Mesendoderm (in vitro differentiated cells): ENCODE measurements at regions not wholly inside any gene's neighbourhood (a gene's known extent, or its start where the extent isn't known, plus 50 kb on each side); places are given as distances from the start of the nearest gene placed in this dataset.

Experiments used
- DNase-seq: peaks from one replicate; pipeline ENCODE4 v3.0.0; 2013
- H2AK5ac ChIP-seq: 2 replicates; pipeline ENCODE4 v1.6.1; 2013; ENCODE audit warnings: low read length, inconsistent platforms
- H2BK120ac ChIP-seq: 2 replicates; pipeline ENCODE4 v1.6.1; 2013; ENCODE audit warnings: low read depth, mild to moderate bottlenecking, low read length, moderate library complexity, mixed read lengths
- H2BK15ac ChIP-seq: replicated peaks from 2 replicates; pipeline ENCODE4 v1.6.1; 2013; ENCODE audit warnings: low read depth, mild to moderate bottlenecking, moderate library complexity
- H2BK5ac ChIP-seq: 2 replicates; pipeline ENCODE4 v1.6.1; 2013; ENCODE audit warnings: low read length, inconsistent platforms
- H3K18ac ChIP-seq: 2 replicates; pipeline ENCODE4 v1.6.1; 2013; ENCODE audit warnings: mild to moderate bottlenecking, low read length, mixed read lengths
- H3K23ac ChIP-seq: one replicate; pipeline ENCODE4 v1.6.1; 2013; ENCODE audit warnings: low read length
- H3K27ac ChIP-seq: 2 replicates; pipeline ENCODE4 v1.5.1; 2013; ENCODE audit warnings: low read depth, mild to moderate bottlenecking, inconsistent platforms, low read length, moderate library complexity
- H3K27me3 ChIP-seq: 2 replicates; pipeline ENCODE4 v1.6.1; 2013; ENCODE audit warnings: low read length, control low read depth, mild to moderate bottlenecking, inconsistent platforms; ENCODE audit not compliant: insufficient read depth, poor library complexity
- H3K36me3 ChIP-seq: 2 replicates; pipeline ENCODE4 v1.6.1; 2013; ENCODE audit warnings: low read length, inconsistent platforms; ENCODE audit not compliant: control insufficient read depth, insufficient read depth
- H3K4ac ChIP-seq: one replicate; pipeline ENCODE4 v1.6.1; 2013; ENCODE audit warnings: low read depth, mild to moderate bottlenecking, low read length, moderate library complexity
- H3K4me1 ChIP-seq: 2 replicates; pipeline ENCODE4 v1.6.1; 2013; ENCODE audit warnings: low read depth, low read length, inconsistent platforms; ENCODE audit not compliant: control insufficient read depth
- H3K4me2 ChIP-seq: 2 replicates; pipeline ENCODE4 v1.6.1; 2013; ENCODE audit warnings: low read length
- H3K4me3 ChIP-seq: 2 replicates; pipeline ENCODE4 v1.5.1; 2013; ENCODE audit warnings: mild to moderate bottlenecking, low read length
- H3K56ac ChIP-seq: one replicate; pipeline ENCODE4 v1.6.1; 2013; ENCODE audit warnings: low read length
- H3K79me1 ChIP-seq: 2 replicates; pipeline ENCODE4 v1.6.1; 2013; ENCODE audit warnings: low read length, inconsistent platforms
- H3K79me2 ChIP-seq: 2 replicates; pipeline ENCODE4 v1.6.1; 2013; ENCODE audit warnings: mild to moderate bottlenecking, low read length; ENCODE audit not compliant: control insufficient read depth, insufficient read depth
- H3K9ac ChIP-seq: 2 replicates; pipeline ENCODE4 v1.6.1; 2013; ENCODE audit warnings: low read length, inconsistent platforms
- H4K5ac ChIP-seq: one replicate; pipeline ENCODE4 v1.6.1; 2013; ENCODE audit warnings: low read length
- H4K8ac ChIP-seq: one replicate; pipeline ENCODE4 v1.6.1; 2013; ENCODE audit warnings: low read depth, mild to moderate bottlenecking, control low read depth, low read length, moderate library complexity
- WGBS: extraction: QIAGEN DNeasy Blood & Tissue Kit; methylation state at CpG from one replicate; pipeline ENCODE4 v1.1.7; 2013; ENCODE audit warnings: low lambda C conversion rate, missing lambda C conversion rate; ENCODE audit not compliant: insufficient coverage; ENCODE audit errors: extremely low coverage; 5-methylcytosine and 5-hydroxymethylcytosine counted together

GRCh38 chr9:777978-778377 is 63.5 kb upstream of the DMRT1 start:
- no peaks in the 10 kb centered on the region for H3K79me2 ChIP-seq
- no peak overlapping the region for H3K23ac ChIP-seq
- DNase-seq: no peak
- H4K8ac ChIP-seq: no peak overlapping the region
- H3K56ac ChIP-seq: no peak overlapping the region
- no peak overlapping the region for H3K4ac ChIP-seq
- H3K4me2 ChIP-seq: no peak overlapping the region
- H4K5ac ChIP-seq: no peak overlapping the region
- no peaks in the 10 kb centered on the region for H3K79me1 ChIP-seq
- no peak overlapping the region for H3K9ac ChIP-seq
- no peak overlapping the region for H3K18ac ChIP-seq
- no peak overlapping the region for H2BK5ac ChIP-seq
- H3K4me3 ChIP-seq: no peak overlapping the region
- H2AK5ac ChIP-seq: no peak overlapping the region
- H3K36me3 ChIP-seq: no peaks in the 10 kb centered on the region
- H2BK120ac ChIP-seq: no peak overlapping the region
- H3K27ac ChIP-seq: no peak overlapping the region
- no peak overlapping the region for H2BK15ac ChIP-seq
- no peaks in the 10 kb centered on the region for H3K27me3 ChIP-seq
- no peaks in the 10 kb centered on the region for H3K4me1 ChIP-seq

- Histone ChIP-seq H3K4ac (no peak overlapping the region), H3K18ac (no peak overlapping the region), H3K23ac (no peak overlapping the region), H3K79me2 (no peaks in the 10 kb centered on the region), H2BK15ac (no peak overlapping the region), H4K8ac (no peak overlapping the region), H4K5ac (no peak overlapping the region), H3K4me2 (no peak overlapping the region), H3K4me3 (no peak overlapping the region), H2BK5ac (no peak overlapping the region), H2AK5ac (no peak overlapping the region), H3K27ac (no peak overlapping the region), H3K56ac (peak overlapping the region; percentile 46), H2BK120ac (no peak overlapping the region), H3K27me3 (no peaks in the 10 kb centered on the region), H3K79me1 (no peaks in the 10 kb centered on the region), H3K36me3 (no peaks in the 10 kb centered on the region), H3K4me1 (no peaks in the 10 kb centered on the region), H3K9ac (no peak overlapping the region)
- no CpG with 5 or more reads among the region's 1 CpG for WGBS
- DNase-seq: peak; percentile 66
Measured at GRCh38 chr9:784202-784601, 57.3 kb upstream of the DMRT1 start.

- no peak overlapping the region for H3K27ac ChIP-seq
- H3K27me3 ChIP-seq: no peaks in the 10 kb centered on the region
- H4K5ac ChIP-seq: no peak overlapping the region
- H3K79me2 ChIP-seq: no peaks in the 10 kb centered on the region
- no peak overlapping the region for H3K56ac ChIP-seq
- H3K79me1 ChIP-seq: no peaks in the 10 kb centered on the region
- no peak overlapping the region for H2AK5ac ChIP-seq
- H3K36me3 ChIP-seq: no peaks in the 10 kb centered on the region
- no peak overlapping the region for H2BK120ac ChIP-seq
- no peak overlapping the region for H3K23ac ChIP-seq
- no peak overlapping the region for H2BK15ac ChIP-seq
- no peak overlapping the region for H3K4me2 ChIP-seq
- no CpG with 5 or more reads among the region's 2 CpGs for WGBS
- H3K4ac ChIP-seq: no peak overlapping the region
- no peak overlapping the region for H4K8ac ChIP-seq
- H3K18ac ChIP-seq: no peak overlapping the region
- H3K4me1 ChIP-seq: no peaks in the 10 kb centered on the region
- no peak overlapping the region for H2BK5ac ChIP-seq
- DNase-seq: no peak
- H3K4me3 ChIP-seq: no peak overlapping the region
- no peak overlapping the region for H3K9ac ChIP-seq
Measured at GRCh38 chr9:784916-785315, 56.6 kb upstream of the DMRT1 start.

GRCh38 chr9:785997-786396 is 55.5 kb upstream of the DMRT1 start:
- no peak overlapping the region for H3K4me2 ChIP-seq
- DNase-seq: no peak
- H3K56ac ChIP-seq: no peak overlapping the region
- no peak overlapping the region for H3K18ac ChIP-seq
- H3K27ac ChIP-seq: no peak overlapping the region
- no peak overlapping the region for H3K4me3 ChIP-seq
- no peak overlapping the region for H3K9ac ChIP-seq
- H2BK5ac ChIP-seq: no peak overlapping the region
- no peaks in the 10 kb centered on the region for H3K4me1 ChIP-seq
- no peaks in the 10 kb centered on the region for H3K27me3 ChIP-seq
- no CpG with 5 or more reads among the region's 5 CpGs for WGBS
- no peak overlapping the region for H3K23ac ChIP-seq
- no peak overlapping the region for H2BK15ac ChIP-seq
- H2BK120ac ChIP-seq: no peak overlapping the region
- H3K79me2 ChIP-seq: no peaks in the 10 kb centered on the region
- H4K5ac ChIP-seq: no peak overlapping the region
- no peak overlapping the region for H2AK5ac ChIP-seq
- no peaks in the 10 kb centered on the region for H3K79me1 ChIP-seq
- H4K8ac ChIP-seq: no peak overlapping the region
- no peak overlapping the region for H3K4ac ChIP-seq
- no peaks in the 10 kb centered on the region for H3K36me3 ChIP-seq

- Histone ChIP-seq H3K4me3 (no peak overlapping the region), H3K23ac (no peak overlapping the region), H3K79me1 (no peaks in the 10 kb centered on the region), H3K4me2 (no peak overlapping the region), H2AK5ac (no peak overlapping the region), H3K27ac (no peak overlapping the region), H3K56ac (no peak overlapping the region), H3K18ac (no peak overlapping the region), H2BK15ac (no peak overlapping the region), H4K5ac (no peak overlapping the region), H3K79me2 (no peaks in the 10 kb centered on the region), H3K36me3 (no peaks in the 10 kb centered on the region), H4K8ac (no peak overlapping the region), H2BK120ac (no peak overlapping the region), H3K4me1 (no peaks in the 10 kb centered on the region), H2BK5ac (no peak overlapping the region), H3K4ac (no peak overlapping the region), H3K9ac (no peak overlapping the region), H3K27me3 (no peaks in the 10 kb centered on the region)
- DNase-seq: no peak
- WGBS: no CpG with 5 or more reads among the region's 6 CpGs
Measured at GRCh38 chr9:786405-786804, 55.1 kb upstream of the DMRT1 start.

- no CpG with 5 or more reads among the region's 6 CpGs for WGBS
Measured at GRCh38 chr9:788777-789176, 52.7 kb upstream of the DMRT1 start.

More at GRCh38 chr9:788777-789176, 52.7 kb upstream of the DMRT1 start:
- no peaks in the 10 kb centered on the region for H3K27me3 ChIP-seq
- no peaks in the 10 kb centered on the region for H3K4me1 ChIP-seq
- no peak overlapping the region for H3K27ac ChIP-seq
- no peak overlapping the region for H3K4me2 ChIP-seq
- H3K4me3 ChIP-seq: no peak overlapping the region
- no peak overlapping the region for H2BK15ac ChIP-seq
- no peaks in the 10 kb centered on the region for H3K79me2 ChIP-seq
- no peak overlapping the region for H3K18ac ChIP-seq
- DNase-seq: no peak
- no peak overlapping the region for H3K56ac ChIP-seq
- no peak overlapping the region for H2BK5ac ChIP-seq
- H3K23ac ChIP-seq: no peak overlapping the region
- no peak overlapping the region for H3K9ac ChIP-seq
- no peaks in the 10 kb centered on the region for H3K79me1 ChIP-seq
- H4K8ac ChIP-seq: no peak overlapping the region
- no peak overlapping the region for H2AK5ac ChIP-seq
- H4K5ac ChIP-seq: no peak overlapping the region
- no peak overlapping the region for H3K4ac ChIP-seq
- H2BK120ac ChIP-seq: no peak overlapping the region
- H3K36me3 ChIP-seq: no peaks in the 10 kb centered on the region
